GM12878 (cell line): ENCODE measurements at regions not wholly inside any gene's neighbourhood (a gene's known extent, or its start where the extent isn't known, plus 50 kb on each side); places are given as distances from the start of the nearest gene placed in this dataset.

ENCODE experiments used
- ATAC-seq: fragments of 200-7000 bp; cut with Tn5 transposase; 3 replicates; pipeline ENCODE4 v1.9.1; 2020; ENCODE audit warnings: mild to moderate bottlenecking, moderate library complexity
- BruUV-seq: library from RNA; stranded (reverse); fragments of 400-500 nt; replicated peaks from 2 replicates; lab custom pipeline; 2021; lab: Mats Ljungman, UMichigan
- CTCF ChIA-PET: fragments of 300-600 bp; sonication (Branson Sonifier 250); formaldehyde crosslinking; extraction: SDS; loops from one replicate; lab custom pipeline; 2021; ENCODE audit warnings: inconsistent platforms; lab: Yijun Ruan, JAX
- POLR2A ChIA-PET: fragments of 350-600 bp; formaldehyde crosslinking; extraction: SDS; loops from one replicate; lab custom pipeline; 2021; ENCODE audit warnings: inconsistent platforms; lab: Charles Lee
- RAD21 ChIA-PET: fragments of 300-600 bp; sonication (Branson Sonifier 250); formaldehyde crosslinking; loops from one replicate; lab custom pipeline; 2023; ENCODE audit warnings: antibody characterized with exemption; ENCODE audit not compliant: unreplicated experiment; lab: Charles Lee
- SMC1A ChIA-PET: fragments of 300-600 bp; sonication (Branson Sonifier 250); formaldehyde crosslinking; loops from one replicate; lab custom pipeline; 2023; ENCODE audit not compliant: unreplicated experiment, uncharacterized antibody; lab: Charles Lee
- DNase-seq: peaks from one replicate; pipeline ENCODE4 v3.0.0-alpha.2; 2011; ENCODE audit warnings: low read depth, low spot score
- FAIRE-seq: peaks from 3 replicates; lab custom pipeline; 2011; peaks lifted over from hg19 to GRCh38; lab: Jason Lieb, UNC
- H2AFZ ChIP-seq: 2 replicates; pipeline ENCODE4 v1.6.0; 2011; ENCODE audit warnings: low read depth, low read length, control low read depth; ENCODE audit not compliant: control insufficient read depth
- H3K27ac ChIP-seq: 2 replicates; pipeline ENCODE4 v1.5.1; 2011; ENCODE audit warnings: control low read depth; ENCODE audit not compliant: control insufficient read depth, insufficient read depth
- H3K27me3 ChIP-seq, 2 experiments: replicated peaks in 1 of 2; 2 replicates each; pipeline versions ENCODE4 v1.6.0 to v1.6.1; 2011; ENCODE audit warnings: low read length in 1 of 2; ENCODE audit not compliant: control insufficient read depth in 2 of 2, insufficient read depth in 2 of 2
- H3K36me3 ChIP-seq, 2 experiments: 2 replicates each; pipeline ENCODE4 v1.5.1; 2011; ENCODE audit warnings: low read length in 1 of 2; ENCODE audit not compliant: control insufficient read depth in 2 of 2, insufficient read depth in 2 of 2
- H3K4me1 ChIP-seq: 2 replicates; pipeline ENCODE4 v1.6.1; 2011; ENCODE audit warnings: mild to moderate bottlenecking, low read length, moderate library complexity, mixed read lengths; ENCODE audit not compliant: control insufficient read depth, insufficient read depth
- H3K4me2 ChIP-seq: 2 replicates; pipeline ENCODE4 v1.6.0; 2011; ENCODE audit warnings: control low read depth; ENCODE audit not compliant: control insufficient read depth, insufficient read depth
- H3K4me3 ChIP-seq: fragments of 200-600 bp; sonication (generic); 2 replicates; pipeline ENCODE4 v1.5.1; 2016
- H3K79me2 ChIP-seq: 2 replicates; pipeline ENCODE4 v1.6.0; 2011; ENCODE audit warnings: low read length; ENCODE audit not compliant: control insufficient read depth, insufficient read depth
- H3K9ac ChIP-seq: 2 replicates; pipeline ENCODE4 v1.8.0; 2011; ENCODE audit warnings: low read length, control low read depth, mixed read lengths; ENCODE audit not compliant: control insufficient read depth, insufficient read depth
- H3K9me3 ChIP-seq: replicated peaks from 3 replicates; pipeline ENCODE4 v1.5.1; 2011; ENCODE audit warnings: mild to moderate bottlenecking, low read length; ENCODE audit not compliant: control insufficient read depth, insufficient read depth
- H4K20me1 ChIP-seq: 2 replicates; pipeline ENCODE4 v1.6.0; 2011; ENCODE audit not compliant: control insufficient read depth, insufficient read depth
- BHLHE40 ChIP-seq, 2 experiments: fragments of 450-650 bp in 1 of 2; IDR thresholded peaks; 2 replicates each; pipeline ENCODE4 v1.6.1; 2011 to 2017; ENCODE audit warnings: low read depth in 2 of 2, borderline replicate concordance in 1 of 2, improper control_type of control experiment in 1 of 2, low read length in 1 of 2, mild to moderate bottlenecking in 1 of 2
- BRCA1 ChIP-seq: IDR thresholded peaks from 2 replicates; pipeline ENCODE4 v1.6.1; 2011; ENCODE audit warnings: low read depth, low read length, improper control_type of control experiment
- EGR1 ChIP-seq, 2 experiments: IDR thresholded peaks; 1 replicate in 1 of 2; 2 replicates in 1 of 2; pipeline ENCODE4 v1.6.1; 2011 to 2012; ENCODE audit warnings: low read depth in 2 of 2, low read length in 2 of 2, borderline replicate concordance in 1 of 2, mild to moderate bottlenecking in 1 of 2, moderate library complexity in 1 of 2
- GABPA ChIP-seq: IDR thresholded peaks from 2 replicates; pipeline ENCODE4 v1.6.1; 2014; ENCODE audit warnings: antibody characterized with exemption, low read depth, mild to moderate bottlenecking, inconsistent platforms
- MEF2A ChIP-seq: IDR thresholded peaks from 2 replicates; pipeline ENCODE4 v1.6.1; 2011; ENCODE audit warnings: low read depth, mild to moderate bottlenecking, low read length, moderate library complexity; ENCODE audit not compliant: insufficient read depth
- MYB ChIP-seq: fragments of 150-350 bp; IDR thresholded peaks from 2 replicates; pipeline ENCODE4 v1.6.1; 2014; ENCODE audit warnings: mild to moderate bottlenecking, low read depth, low read length, borderline replicate concordance
- POLR2AphosphoS5 ChIP-seq: IDR thresholded peaks from 2 replicates; pipeline ENCODE4 v1.6.1; 2011; ENCODE audit warnings: mild to moderate bottlenecking, low read length, inconsistent platforms
- SIN3A ChIP-seq: IDR thresholded peaks from 2 replicates; pipeline ENCODE4 v1.6.1; 2012; ENCODE audit warnings: low read depth, low read length, improper control_type of control experiment
- SIX5 ChIP-seq: IDR thresholded peaks from 2 replicates; pipeline ENCODE4 v1.6.1; 2011; ENCODE audit warnings: mild to moderate bottlenecking, low read depth, low read length, moderate library complexity; ENCODE audit not compliant: severe bottlenecking
- TCF3 ChIP-seq: IDR thresholded peaks from 2 replicates; pipeline ENCODE4 v1.6.1; 2012; ENCODE audit warnings: low read depth, mild to moderate bottlenecking, low read length, borderline replicate concordance; ENCODE audit not compliant: insufficient read depth
- WGBS: methylation state at CpG from one replicate; pipeline ENCODE4 v1.1.6; 2016; ENCODE audit warnings: low lambda C conversion rate; ENCODE audit not compliant: insufficient replicate concordance, insufficient coverage; ENCODE audit errors: missing lambda C conversion rate; 5-methylcytosine and 5-hydroxymethylcytosine counted together
- in situ Hi-C: fragments of 300-500 bp; cut with MboI; formaldehyde crosslinking; loops from 9 replicates; pipeline ENCODE4 v1.14.3; 2018; ENCODE audit warnings: mixed read lengths
- intact Hi-C: fragments of 100-400 bp; cut with micrococcal nuclease; formaldehyde crosslinking; loops from one replicate; pipeline ENCODE4 v1.14.2; 2022; ENCODE audit not compliant: unreplicated experiment
- TF ChIP-seq, protein P1 (sequence below): fragments of 450-650 bp; formaldehyde crosslinking; IDR thresholded peaks from 2 replicates; pipeline ENCODE4 v1.4.0; 2020; ENCODE audit warnings: mild to moderate bottlenecking, moderate library complexity
- TF ChIP-seq, protein P2 (sequence below): fragments of 450-650 bp; IDR thresholded peaks from 2 replicates; pipeline ENCODE4 v1.6.1; 2014; ENCODE audit warnings: mild to moderate bottlenecking

DNA sequence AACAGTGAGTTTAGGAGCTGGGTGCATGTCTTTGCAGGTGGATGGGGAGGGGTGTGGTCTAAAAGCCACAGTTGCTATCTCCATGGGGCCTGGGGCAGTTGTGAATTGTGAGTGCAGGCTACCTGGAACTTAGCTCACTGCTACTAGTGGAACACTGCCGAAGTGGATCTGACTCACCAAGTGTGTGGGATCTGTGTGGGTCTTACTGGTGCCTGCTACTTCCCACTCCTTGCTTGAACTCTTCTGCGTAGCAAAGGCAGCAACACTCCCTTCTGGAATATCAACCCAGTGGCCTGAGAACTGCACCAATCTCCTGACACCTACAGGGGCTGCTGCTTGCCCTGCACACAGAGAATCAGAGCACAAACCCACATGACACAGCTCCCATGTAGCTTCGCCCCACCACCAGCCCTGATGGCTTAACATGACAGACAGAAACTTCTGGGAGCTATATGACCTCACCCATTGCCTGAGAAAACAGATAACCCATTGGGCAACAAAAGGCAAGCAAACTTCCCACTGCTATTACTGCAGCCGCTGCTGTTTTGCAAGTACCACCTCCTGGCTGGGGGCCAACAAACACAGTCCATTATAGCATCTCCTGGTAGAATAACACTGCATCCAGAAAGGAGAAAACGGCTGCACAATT lies 455.1 kb upstream of the DDX18 start:
- in situ Hi-C loops, result no loop called here
- SMC1A ChIA-PET, result interaction anchor here (0.6 kb wide), 1 partner anchor 202 kb away, joined by 3 read pairs; no protein-coding TSS in a partner anchor

More for the DNA sequence above, 455.1 kb upstream of the DDX18 start:
- Histone ChIP-seq H3K27me3 (no peaks in the 10 kb centered on the region), H3K79me2 (no peaks in the 10 kb centered on the region), H3K27ac (no peak overlapping the region), H2AFZ (no peak overlapping the region), H3K9ac (no peak overlapping the region), H4K20me1 (no peaks in the 10 kb centered on the region), H3K4me2 (no peak overlapping the region), H3K36me3 (no peaks in the 10 kb centered on the region), H3K4me1 (no peaks in the 10 kb centered on the region), H3K4me3 (no peak overlapping the region), H3K9me3 (no peaks in the 10 kb centered on the region)
- RAD21 ChIA-PET, result no interaction called here
- BruUV-seq, result no TSS peak
- CTCF ChIA-PET, result no interaction called here
- intact Hi-C loops, result no loop called here
- FAIRE-seq (no peak), ATAC-seq (no peak), DNase-seq (no peak)
- WGBS, result 3% methylated on average over 5 of the region's 5 CpGs
- no peak for TF ChIP-seq BHLHE40 (IDR thresholded peaks at IDR 0.05; ENCODE audit: borderline replicate concordance in 1 of 2, low read depth in 2 of 2, low read length in 1 of 2)
- no peak for TF ChIP-seq EGR1 (IDR thresholded peaks at IDR 0.05; ENCODE audit: borderline replicate concordance in 1 of 2, low read depth in 2 of 2, low read length in 2 of 2)
- TF ChIP-seq GABPA, result no peak
- TF ChIP-seq, protein P1, sequence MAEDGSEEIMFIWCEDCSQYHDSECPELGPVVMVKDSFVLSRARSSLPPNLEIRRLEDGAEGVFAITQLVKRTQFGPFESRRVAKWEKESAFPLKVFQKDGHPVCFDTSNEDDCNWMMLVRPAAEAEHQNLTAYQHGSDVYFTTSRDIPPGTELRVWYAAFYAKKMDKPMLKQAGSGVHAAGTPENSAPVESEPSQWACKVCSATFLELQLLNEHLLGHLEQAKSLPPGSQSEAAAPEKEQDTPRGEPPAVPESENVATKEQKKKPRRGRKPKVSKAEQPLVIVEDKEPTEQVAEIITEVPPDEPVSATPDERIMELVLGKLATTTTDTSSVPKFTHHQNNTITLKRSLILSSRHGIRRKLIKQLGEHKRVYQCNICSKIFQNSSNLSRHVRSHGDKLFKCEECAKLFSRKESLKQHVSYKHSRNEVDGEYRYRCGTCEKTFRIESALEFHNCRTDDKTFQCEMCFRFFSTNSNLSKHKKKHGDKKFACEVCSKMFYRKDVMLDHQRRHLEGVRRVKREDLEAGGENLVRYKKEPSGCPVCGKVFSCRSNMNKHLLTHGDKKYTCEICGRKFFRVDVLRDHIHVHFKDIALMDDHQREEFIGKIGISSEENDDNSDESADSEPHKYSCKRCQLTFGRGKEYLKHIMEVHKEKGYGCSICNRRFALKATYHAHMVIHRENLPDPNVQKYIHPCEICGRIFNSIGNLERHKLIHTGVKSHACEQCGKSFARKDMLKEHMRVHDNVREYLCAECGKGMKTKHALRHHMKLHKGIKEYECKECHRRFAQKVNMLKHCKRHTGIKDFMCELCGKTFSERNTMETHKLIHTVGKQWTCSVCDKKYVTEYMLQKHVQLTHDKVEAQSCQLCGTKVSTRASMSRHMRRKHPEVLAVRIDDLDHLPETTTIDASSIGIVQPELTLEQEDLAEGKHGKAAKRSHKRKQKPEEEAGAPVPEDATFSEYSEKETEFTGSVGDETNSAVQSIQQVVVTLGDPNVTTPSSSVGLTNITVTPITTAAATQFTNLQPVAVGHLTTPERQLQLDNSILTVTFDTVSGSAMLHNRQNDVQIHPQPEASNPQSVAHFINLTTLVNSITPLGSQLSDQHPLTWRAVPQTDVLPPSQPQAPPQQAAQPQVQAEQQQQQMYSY (CRISPR knock-in tag), result no peak
- no peak for TF ChIP-seq SIX5
- no peak for TF ChIP-seq POLR2AphosphoS5
- TF ChIP-seq, protein P2, sequence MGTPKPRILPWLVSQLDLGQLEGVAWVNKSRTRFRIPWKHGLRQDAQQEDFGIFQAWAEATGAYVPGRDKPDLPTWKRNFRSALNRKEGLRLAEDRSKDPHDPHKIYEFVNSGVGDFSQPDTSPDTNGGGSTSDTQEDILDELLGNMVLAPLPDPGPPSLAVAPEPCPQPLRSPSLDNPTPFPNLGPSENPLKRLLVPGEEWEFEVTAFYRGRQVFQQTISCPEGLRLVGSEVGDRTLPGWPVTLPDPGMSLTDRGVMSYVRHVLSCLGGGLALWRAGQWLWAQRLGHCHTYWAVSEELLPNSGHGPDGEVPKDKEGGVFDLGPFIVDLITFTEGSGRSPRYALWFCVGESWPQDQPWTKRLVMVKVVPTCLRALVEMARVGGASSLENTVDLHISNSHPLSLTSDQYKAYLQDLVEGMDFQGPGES, result no peak
- TF ChIP-seq BRCA1, result no peak
- TF ChIP-seq MYB, result no peak
- TF ChIP-seq MEF2A, result no peak
- no peak for TF ChIP-seq SIN3A
- no peak for TF ChIP-seq TCF3
- POLR2A ChIA-PET, result no interaction called here
